KOPT-K1 (cell line): ENCODE measurements at regions not wholly inside any gene's neighbourhood (a gene's known extent, or its start where the extent isn't known, plus 50 kb on each side); places are given as distances from the start of the nearest gene placed in this dataset.
"Not testable (repeated sequence)": the region's sequence is repeated elsewhere in the genome, so short reads cannot be mapped to it uniquely, and the experiment has no call there.

Source experiments
- H3K27ac ChIP-seq: fragments of 200-600 bp; sonication (generic); 2 replicates; pipeline ENCODE4 v1.5.1; 2016; ENCODE audit warnings: antibody characterized with exemption, mild to moderate bottlenecking, low read depth, low read length; ENCODE audit not compliant: poor library complexity, severe bottlenecking
- H3K36me3 ChIP-seq: fragments of 200-600 bp; sonication (generic); 2 replicates; pipeline ENCODE4 v1.5.1; 2017; ENCODE audit warnings: antibody characterized with exemption, mild to moderate bottlenecking, low read length, moderate library complexity; ENCODE audit not compliant: insufficient read depth
- H3K9me3 ChIP-seq: fragments of 200-600 bp; sonication (generic); 2 replicates; pipeline ENCODE4 v1.5.1; 2017; ENCODE audit warnings: antibody characterized with exemption, low read length, mild to moderate bottlenecking; ENCODE audit not compliant: insufficient read depth, poor library complexity, severe bottlenecking

DNA sequence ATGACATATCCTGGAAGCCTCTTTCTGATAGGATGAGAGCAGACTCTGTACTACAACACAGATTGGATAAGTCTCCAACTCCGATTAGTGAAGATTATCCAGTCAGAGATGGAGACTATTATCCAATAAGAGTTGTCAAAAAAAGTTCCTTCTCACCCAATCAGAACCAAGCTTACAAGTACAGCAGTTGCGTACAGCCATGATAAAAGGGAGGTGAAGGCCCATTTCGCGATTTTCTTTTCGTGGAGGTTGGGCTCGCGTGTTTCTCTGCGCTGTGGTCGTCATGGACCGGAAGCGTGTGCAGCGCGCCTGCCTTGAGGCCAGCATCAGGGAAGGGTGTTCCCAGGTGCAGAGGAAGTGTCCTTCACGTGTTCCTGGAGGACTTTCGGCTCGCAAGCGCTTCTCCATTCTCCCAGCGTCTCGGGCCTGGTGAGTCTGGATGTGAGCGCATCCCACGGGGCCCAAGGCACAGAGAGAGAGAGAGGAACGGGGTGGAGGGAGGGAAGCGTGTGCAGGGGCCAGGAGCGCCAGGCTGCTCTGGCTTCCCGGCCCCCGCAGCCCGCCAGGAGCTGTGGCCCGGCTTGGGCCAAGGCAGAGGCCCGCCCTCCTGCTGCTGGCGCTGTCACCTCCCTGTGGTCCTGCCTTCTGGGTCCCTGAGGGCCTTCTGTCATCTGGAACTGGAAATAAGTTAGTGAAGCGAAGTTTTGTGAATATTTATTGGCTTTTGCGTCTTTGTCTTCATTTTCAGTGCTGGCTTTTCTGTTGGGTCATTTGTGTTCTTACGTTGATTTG is 53.9 kb downstream of the CDRT15L2 start:
- not testable (repeated sequence) for H3K36me3 ChIP-seq, H3K9me3 ChIP-seq, H3K27ac ChIP-seq

DNA sequence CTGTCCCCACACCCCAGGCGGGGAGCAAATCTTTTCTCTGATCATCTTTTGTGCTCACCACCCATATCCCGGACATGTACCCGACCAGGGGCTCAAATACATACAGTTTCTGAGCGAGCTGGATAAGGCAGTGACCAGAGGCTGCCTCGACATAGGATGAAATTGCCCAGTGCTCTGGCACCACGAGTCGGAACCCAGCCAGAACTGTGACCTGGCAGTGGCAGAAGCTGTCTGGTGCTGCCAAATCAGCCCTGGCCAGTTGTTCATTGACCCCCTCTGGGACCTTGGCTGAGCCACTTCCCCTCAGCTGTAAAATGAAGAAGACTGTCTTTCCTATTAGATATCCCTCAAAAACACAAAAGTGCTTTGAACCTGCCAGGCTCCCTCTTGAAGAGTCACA is 60.6 kb downstream of the CDRT15L2 start:
- H3K9me3 ChIP-seq, H3K36me3 ChIP-seq, H3K27ac ChIP-seq: not testable (repeated sequence)

DNA sequence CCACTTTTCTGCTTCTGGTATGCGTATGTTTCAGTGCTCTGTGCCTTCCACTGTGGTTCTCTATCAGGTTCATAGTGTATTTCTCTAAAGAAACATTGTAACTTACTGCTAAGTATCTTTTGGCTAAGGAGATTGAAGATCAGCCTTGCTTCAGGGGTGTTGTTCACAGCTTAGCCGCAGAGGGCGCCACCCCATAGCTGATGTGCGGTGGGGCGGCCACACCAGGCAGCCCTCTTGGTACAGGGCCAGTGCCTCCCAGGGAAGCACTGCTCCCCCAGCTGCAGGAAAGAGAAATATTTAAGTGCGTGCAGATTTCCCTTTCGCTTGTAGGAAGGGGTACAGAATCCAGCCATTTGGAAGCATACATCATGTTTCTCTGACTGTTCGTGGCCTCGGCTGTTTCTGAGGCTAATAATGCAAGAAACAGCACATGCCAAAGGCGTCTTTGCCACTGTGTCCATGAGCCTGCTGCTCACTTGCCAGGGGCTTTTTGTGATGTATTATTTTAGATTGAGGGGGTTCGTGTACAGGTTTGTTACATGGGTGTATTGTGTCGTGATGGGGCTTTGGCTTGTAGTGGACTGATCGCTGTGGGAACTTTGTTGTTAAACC is 67.2 kb downstream of the CDRT15L2 start:
- H3K27ac ChIP-seq, H3K9me3 ChIP-seq, H3K36me3 ChIP-seq: not testable (repeated sequence)

DNA sequence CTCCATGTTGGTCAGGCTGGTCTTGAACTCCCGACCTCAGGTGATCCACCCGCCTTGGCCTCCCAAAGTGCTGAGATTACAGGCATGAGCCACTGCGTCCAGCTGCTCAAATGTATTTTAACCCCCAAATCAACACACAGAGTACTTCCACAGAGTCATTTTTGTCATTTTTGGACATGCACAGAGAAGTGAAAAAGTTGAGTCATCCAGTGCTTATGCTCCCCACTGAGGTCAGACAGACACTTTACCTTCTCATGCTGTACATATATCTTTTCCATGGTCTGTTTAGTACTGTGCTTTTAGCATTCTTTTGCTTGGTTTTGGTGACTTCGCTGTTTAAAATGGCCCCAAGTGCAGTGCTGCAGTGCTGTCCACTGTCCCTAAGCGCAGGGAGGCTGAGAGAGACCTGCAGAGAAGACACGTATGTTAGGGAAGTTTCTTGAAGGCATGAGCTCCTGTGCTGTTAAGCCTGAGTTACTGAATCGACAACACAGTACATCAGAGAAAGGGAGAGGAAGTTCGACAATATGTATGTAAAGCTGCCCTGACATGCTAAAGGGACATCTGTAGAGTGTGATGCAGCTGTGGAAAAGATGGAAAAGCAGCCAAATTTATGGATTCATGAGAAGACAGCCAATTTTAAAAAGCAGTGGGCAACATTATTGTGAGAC is 69.7 kb downstream of the CDRT15L2 start:
- H3K9me3 ChIP-seq, H3K36me3 ChIP-seq, H3K27ac ChIP-seq: not testable (repeated sequence)

DNA sequence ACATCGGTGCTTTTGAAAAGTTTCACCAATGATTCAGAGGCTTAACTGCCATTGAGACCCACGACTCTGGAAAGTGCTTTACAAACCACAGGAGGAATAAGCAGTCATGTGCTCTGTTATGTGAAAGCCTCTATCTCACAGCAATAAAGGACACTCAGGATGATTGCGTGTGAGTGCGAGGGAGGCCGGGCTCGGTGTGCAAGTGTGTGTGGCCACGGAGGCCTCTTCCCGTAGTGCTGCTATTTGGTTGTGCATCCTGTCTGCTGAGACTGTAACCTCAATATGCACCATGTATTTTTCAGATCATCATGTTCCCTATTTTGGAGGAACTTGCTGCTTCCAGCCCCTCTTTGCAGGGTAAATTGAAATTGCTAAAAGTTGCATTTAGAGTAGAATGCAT is 71.5 kb downstream of the CDRT15L2 start:
- H3K9me3 ChIP-seq, H3K36me3 ChIP-seq, H3K27ac ChIP-seq: not testable (repeated sequence)

DNA sequence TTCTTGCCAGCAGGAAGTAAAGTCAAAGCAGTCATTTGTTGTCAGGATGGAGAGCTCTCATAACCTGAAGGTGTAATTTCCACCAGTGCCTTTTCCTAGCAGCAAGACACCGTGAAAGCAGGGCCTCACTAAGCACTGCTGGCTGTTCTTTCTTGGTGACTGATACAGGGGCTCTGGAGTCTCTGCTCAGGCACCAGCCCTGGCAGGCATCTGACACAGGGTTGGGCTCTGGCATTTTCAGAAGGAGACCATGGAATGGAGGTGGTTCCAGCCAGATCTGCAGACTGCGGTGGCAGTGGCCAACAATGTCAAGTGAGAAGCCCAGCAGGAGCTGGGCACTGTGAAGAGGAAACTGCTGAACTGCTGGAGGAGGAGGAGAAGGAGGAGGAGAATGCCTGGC is 72.2 kb downstream of the CDRT15L2 start:
- H3K27ac ChIP-seq, H3K36me3 ChIP-seq, H3K9me3 ChIP-seq: not testable (repeated sequence)

DNA sequence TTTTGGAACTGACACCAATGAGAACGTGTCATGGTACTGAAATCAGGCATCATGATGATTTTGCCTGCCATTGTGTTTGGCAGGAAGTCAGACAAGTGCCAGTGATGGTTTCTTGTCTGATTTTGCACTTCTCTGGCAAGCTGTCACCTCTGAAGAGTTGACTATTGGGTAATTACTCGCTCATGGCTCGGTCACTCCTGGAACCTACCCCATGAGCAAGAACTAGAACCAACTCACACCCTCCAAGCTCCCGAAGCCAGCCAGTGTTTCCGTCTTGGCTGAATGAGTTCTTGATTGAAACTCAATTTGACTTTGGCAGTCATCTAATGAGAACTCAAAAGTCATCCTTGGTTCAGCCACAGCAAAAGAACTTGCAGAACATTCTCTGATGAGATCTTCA is 73.9 kb downstream of the CDRT15L2 start:
- not testable (repeated sequence) for H3K9me3 ChIP-seq, H3K36me3 ChIP-seq, H3K27ac ChIP-seq

DNA sequence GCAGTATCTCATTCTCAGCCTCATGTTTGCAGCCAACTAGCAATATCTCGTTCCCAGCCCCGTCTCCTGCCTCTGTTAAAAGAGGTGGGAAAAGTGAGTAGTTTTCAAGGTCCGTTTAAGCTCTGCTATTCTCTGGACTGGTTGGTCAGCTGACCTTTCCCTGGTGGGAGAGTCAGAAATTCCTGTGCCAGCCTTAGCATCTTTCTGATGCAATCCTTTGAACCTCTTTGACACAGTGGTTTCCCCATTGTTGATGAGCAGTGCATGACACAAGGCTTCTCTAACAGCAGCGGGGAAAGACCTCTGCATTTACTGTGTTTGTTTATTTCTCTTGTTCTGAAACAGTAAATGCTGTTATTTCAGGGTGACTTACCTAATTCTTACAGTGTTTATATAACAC is 74.6 kb downstream of the CDRT15L2 start:
- H3K27ac ChIP-seq, H3K36me3 ChIP-seq, H3K9me3 ChIP-seq: not testable (repeated sequence)

DNA sequence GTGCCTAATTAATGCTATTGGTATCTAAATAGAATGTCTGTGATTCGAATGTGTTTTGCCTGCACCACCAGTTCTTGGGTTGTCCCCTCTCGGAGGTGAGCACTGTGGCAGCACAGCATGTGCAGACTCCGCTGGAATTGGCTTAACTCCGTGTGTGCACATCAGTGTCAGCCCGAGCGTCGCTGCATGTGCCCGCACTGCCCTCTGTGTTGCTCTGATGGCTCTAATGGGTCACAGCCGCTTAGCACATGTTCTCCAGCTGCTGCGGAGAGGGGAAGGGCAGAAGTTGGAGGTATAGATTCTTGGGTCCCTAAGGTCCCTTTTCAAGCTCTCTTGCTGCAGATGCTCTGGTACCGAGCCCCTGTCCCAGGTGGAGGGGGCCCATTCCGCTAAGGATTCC is 75.1 kb downstream of the CDRT15L2 start:
- not testable (repeated sequence) for H3K9me3 ChIP-seq, H3K36me3 ChIP-seq, H3K27ac ChIP-seq

DNA sequence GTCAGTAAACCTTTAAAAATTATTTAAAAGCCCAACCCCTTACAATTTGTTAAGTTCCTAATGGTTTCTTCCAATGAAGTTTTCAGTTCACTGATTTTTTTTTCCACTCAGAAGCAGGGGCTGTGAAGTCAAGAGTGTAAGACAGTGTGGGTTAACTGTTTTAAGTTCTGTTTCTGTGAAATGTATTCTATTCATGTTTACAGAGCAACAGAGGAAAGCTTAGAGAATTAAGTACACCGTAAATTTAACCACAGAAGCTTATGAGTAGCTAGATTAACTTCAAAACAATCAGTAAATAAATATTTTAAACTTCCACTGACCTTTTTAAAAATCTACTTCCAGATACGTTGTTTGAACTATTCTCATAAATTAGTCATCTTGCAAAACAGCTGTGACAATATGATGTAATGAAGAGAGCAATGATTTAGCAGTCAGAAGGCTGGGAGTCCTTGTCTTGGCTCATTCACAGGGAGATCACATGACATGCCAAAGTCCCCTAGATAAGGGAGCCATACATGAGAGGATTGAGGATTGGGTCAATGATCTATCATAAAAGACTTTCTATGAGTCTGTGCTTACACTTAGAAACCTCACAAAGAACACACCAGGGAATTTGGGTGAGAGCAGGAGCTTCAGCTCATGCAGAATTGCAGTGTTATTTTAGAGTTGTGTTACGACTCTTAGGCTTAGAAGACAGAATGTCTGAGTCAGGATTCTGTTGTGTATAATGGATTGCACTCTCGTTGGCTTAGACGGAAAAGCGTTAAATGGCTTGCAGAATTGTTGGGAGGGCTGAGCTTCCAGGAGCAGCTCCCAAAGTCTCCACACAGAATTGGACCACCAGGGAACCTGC is 85.8 kb downstream of the CDRT15L2 start:
- H3K27ac ChIP-seq, H3K9me3 ChIP-seq, H3K36me3 ChIP-seq: not testable (repeated sequence)

DNA sequence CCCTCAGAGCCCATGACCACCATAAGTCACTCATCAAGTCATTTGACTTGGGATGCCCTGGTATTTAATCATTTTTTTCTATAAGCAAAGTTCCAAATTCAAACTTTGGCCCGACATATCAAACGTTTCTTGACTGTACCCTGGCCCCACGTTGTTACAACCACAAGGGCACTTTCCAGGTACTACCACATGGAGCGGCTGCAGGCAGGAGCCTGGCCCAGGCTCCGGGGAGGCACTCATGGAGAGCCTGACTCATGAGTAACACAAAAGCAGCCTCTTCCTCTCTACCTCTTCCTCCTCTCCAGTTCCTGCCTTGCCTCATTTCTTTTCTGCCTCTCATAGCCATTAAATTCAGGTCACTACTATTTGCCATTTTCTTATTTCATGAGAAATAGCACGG is 87.2 kb downstream of the CDRT15L2 start:
- not testable (repeated sequence) for H3K27ac ChIP-seq, H3K36me3 ChIP-seq, H3K9me3 ChIP-seq

DNA sequence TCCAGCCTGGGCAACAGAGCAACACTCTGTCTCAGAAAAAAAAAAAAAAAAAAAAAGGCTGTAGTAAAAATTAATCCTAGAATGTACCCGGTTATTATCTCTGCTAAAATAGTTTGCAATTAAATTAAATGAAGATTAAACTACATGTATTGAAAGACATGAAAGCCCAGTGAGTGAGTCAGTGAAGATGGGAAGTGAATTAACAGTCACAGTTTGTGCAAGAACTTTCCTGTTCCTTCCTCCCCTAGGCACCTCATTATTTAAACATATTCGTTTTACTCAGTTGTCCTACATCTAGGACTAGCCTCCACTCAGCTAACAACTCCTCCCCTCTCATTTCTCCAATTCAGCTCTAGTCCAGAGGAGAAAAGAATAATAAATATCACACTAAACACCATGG is 88.2 kb downstream of the CDRT15L2 start:
- H3K9me3 ChIP-seq, H3K27ac ChIP-seq, H3K36me3 ChIP-seq: not testable (repeated sequence)

DNA sequence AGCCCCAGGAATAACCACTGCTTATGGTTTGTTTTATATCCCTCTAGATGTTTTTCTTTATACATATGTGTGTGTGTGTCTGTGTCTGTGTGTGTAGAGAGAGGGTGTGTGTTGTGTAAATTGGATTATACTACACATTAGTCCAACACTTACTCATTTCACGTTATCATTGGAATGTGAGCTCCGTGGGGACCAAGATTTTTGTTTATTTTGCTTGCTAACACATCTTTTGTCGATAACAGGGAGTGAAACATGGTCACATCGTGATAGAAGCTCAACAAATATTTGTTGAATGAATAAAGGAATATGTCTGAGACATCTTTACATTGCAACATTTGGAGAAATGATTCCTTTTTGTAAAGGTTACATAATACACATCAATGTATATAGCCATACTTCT is 88.8 kb downstream of the CDRT15L2 start:
- H3K36me3 ChIP-seq, H3K27ac ChIP-seq, H3K9me3 ChIP-seq: not testable (repeated sequence)

DNA sequence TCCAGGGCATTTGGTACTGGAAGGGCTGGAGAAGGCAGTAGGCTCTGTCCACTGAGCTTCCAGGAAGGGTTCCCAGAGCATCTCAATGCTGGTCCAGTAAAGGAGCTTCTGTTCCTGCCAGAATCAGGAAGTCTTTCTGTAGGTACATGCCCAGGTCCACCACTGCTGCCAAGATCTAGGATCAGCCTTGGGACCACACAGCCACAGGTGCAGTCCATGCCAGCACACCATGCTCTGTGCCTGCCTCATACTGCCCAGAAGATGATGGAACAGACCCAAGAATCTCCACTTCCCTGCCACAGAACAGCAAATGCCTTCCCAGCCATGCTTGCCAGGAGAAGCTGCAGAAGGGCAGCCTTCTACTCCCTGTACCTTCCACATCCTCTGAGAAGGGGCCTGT is 89.3 kb downstream of the CDRT15L2 start:
- H3K36me3 ChIP-seq, H3K9me3 ChIP-seq: not testable (repeated sequence)

DNA sequence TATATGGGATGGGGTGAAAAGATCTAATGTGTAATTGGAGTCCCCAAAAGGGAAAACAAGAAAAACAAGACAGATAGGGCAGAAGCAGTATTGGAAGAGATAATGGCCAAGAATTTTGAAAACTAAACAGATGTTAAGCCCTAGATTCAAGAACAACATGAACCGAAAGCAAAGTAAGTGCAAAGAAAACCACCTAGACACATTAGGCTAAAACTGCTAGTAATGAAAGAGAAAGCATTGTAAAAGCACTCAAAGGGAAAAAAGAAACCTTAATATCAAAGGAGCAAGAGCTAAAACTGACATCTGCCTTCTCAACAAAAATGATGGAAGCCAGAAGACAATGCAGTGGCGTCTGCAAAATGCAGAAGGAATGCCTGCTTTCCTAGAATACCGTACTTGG is 91.0 kb downstream of the CDRT15L2 start:
- H3K27ac ChIP-seq, H3K9me3 ChIP-seq, H3K36me3 ChIP-seq: not testable (repeated sequence)

More for the DNA sequence above, 89.3 kb downstream of the CDRT15L2 start:
- H3K27ac ChIP-seq = not testable (repeated sequence)
